MG63 (cell line): ENCODE measurements at regions not wholly inside any gene's neighbourhood (a gene's known extent, or its start where the extent isn't known, plus 50 kb on each side); places are given as distances from the start of the nearest gene placed in this dataset.
A peak's percentile ranks its signal among the peaks of the same experiment; 100 is the strongest.
"Not testable (repeated sequence)": the region's sequence is repeated elsewhere in the genome, so short reads cannot be mapped to it uniquely, and the experiment has no call there.

Experiments used
- DNase-seq: peaks from one replicate; pipeline ENCODE4 v3.0.0-alpha.2; 2020
- H3K27me3 ChIP-seq: fragments of 250-450 bp; sonication (Bioruptor Pico); 2 replicates; pipeline ENCODE4 v1.5.1; 2020; ENCODE audit warnings: mild to moderate bottlenecking, moderate library complexity
- H3K36me3 ChIP-seq: fragments of 250-450 bp; sonication (Bioruptor Pico); 2 replicates; pipeline ENCODE4 v1.5.1; 2020; ENCODE audit warnings: mild to moderate bottlenecking, moderate library complexity
- H3K4me3 ChIP-seq: fragments of 250-450 bp; sonication (Bioruptor Pico); 2 replicates; pipeline ENCODE4 v1.5.1; 2020; ENCODE audit warnings: mild to moderate bottlenecking, moderate library complexity
- H3K9me3 ChIP-seq: fragments of 250-450 bp; sonication (Bioruptor Pico); 2 replicates; pipeline ENCODE4 v1.5.1; 2020; ENCODE audit warnings: mild to moderate bottlenecking, moderate library complexity

GRCh38 chr5:143534761-143535154, 131.3 kb upstream of the NR3C1 start:
- Histone ChIP-seq H3K9me3 (peaks cover 19% of the 10 kb centered on the region), H3K36me3 (peaks cover 6% of the 10 kb centered on the region; the same call in 1 of the 2 replicates), H3K4me3 (no peak overlapping the region), H3K27me3 (no peaks in the 10 kb centered on the region)
- no peak for DNase-seq

GRCh38 chr5:143533978-143534760, 130.7 kb upstream of the NR3C1 start:
- DNase-seq = no peak
- peaks cover 6% of the 10 kb centered on the region; the same call in 1 of the 2 replicates for H3K36me3 ChIP-seq
- H3K4me3 ChIP-seq = no peak overlapping the region
- H3K27me3 ChIP-seq = no peaks in the 10 kb centered on the region
- H3K9me3 ChIP-seq = peaks cover 13% of the 10 kb centered on the region

- Histone ChIP-seq H3K36me3 (peaks cover 6% of the 10 kb centered on the region; the same call in 1 of the 2 replicates), H3K9me3 (peaks cover 8% of the 10 kb centered on the region), H3K4me3 (no peak overlapping the region), H3K27me3 (no peaks in the 10 kb centered on the region)
- no peak for DNase-seq
These were observed 130.0 kb upstream of the NR3C1 start for GRCh38 chr5:143533475-143533874.

GRCh38 chr5:143527808-143528207, 124.3 kb upstream of the NR3C1 start:
- H3K9me3 ChIP-seq = peaks cover 6% of the 10 kb centered on the region
- DNase-seq = no peak
- H3K36me3 ChIP-seq = no peaks in the 10 kb centered on the region
- no peak overlapping the region for H3K4me3 ChIP-seq
- H3K27me3 ChIP-seq = no peaks in the 10 kb centered on the region

GRCh38 chr5:143525176-143525575, 121.7 kb upstream of the NR3C1 start:
- DNase-seq = no peak
- no peaks in the 10 kb centered on the region for H3K9me3 ChIP-seq
- no peaks in the 10 kb centered on the region for H3K36me3 ChIP-seq
- no peak overlapping the region for H3K4me3 ChIP-seq
- no peaks in the 10 kb centered on the region for H3K27me3 ChIP-seq

GRCh38 chr5:143524338-143524945, 121.0 kb upstream of the NR3C1 start:
- Histone ChIP-seq H3K27me3 (no peaks in the 10 kb centered on the region), H3K9me3 (no peaks in the 10 kb centered on the region), H3K4me3 (no peak overlapping the region), H3K36me3 (no peaks in the 10 kb centered on the region)
- no peak for DNase-seq

- H3K4me3 ChIP-seq = no peak overlapping the region
- no peak for DNase-seq
- H3K36me3 ChIP-seq = no peaks in the 10 kb centered on the region
- H3K9me3 ChIP-seq = no peaks in the 10 kb centered on the region
- H3K27me3 ChIP-seq = no peaks in the 10 kb centered on the region
These were observed 118.4 kb upstream of the NR3C1 start for GRCh38 chr5:143521846-143522400.

- Histone ChIP-seq H3K36me3 (no peaks in the 10 kb centered on the region), H3K4me3 (no peak overlapping the region)
- DNase-seq = no peak
These were observed 117.7 kb upstream of the NR3C1 start for GRCh38 chr5:143521141-143521540.

GRCh38 chr5:143519215-143519614, 115.7 kb upstream of the NR3C1 start:
- DNase-seq, H3K4me3 ChIP-seq, H3K9me3 ChIP-seq, H3K27me3 ChIP-seq, H3K36me3 ChIP-seq: not testable (repeated sequence)

More at GRCh38 chr5:143521141-143521540, 117.7 kb upstream of the NR3C1 start:
- Histone ChIP-seq H3K9me3 (no peaks in the 10 kb centered on the region), H3K27me3 (no peaks in the 10 kb centered on the region)

- H3K4me3 ChIP-seq, H3K9me3 ChIP-seq, DNase-seq, H3K27me3 ChIP-seq, H3K36me3 ChIP-seq: not testable (repeated sequence)
These were observed 114.3 kb upstream of the NR3C1 start for GRCh38 chr5:143517824-143518223.

GRCh38 chr5:143516249-143516648, 112.8 kb upstream of the NR3C1 start:
- peak; percentile 42 for DNase-seq
- Histone ChIP-seq H3K27me3 (no peaks in the 10 kb centered on the region), H3K4me3 (no peak overlapping the region), H3K9me3 (no peaks in the 10 kb centered on the region; the same call in 1 of the 2 replicates), H3K36me3 (no peaks in the 10 kb centered on the region)

GRCh38 chr5:143515829-143516228, 112.3 kb upstream of the NR3C1 start:
- Histone ChIP-seq H3K27me3 (no peaks in the 10 kb centered on the region), H3K4me3 (no peak overlapping the region), H3K9me3 (no peaks in the 10 kb centered on the region; the same call in 1 of the 2 replicates), H3K36me3 (no peaks in the 10 kb centered on the region)
- peak; percentile 89 for DNase-seq

- H3K36me3 ChIP-seq = no peaks in the 10 kb centered on the region
- H3K4me3 ChIP-seq = no peak overlapping the region
- no peaks in the 10 kb centered on the region for H3K27me3 ChIP-seq
- H3K9me3 ChIP-seq = no peaks in the 10 kb centered on the region; the same call in 1 of the 2 replicates
- DNase-seq = peak; percentile 77
These were observed 111.3 kb upstream of the NR3C1 start for GRCh38 chr5:143514616-143515335.

- Histone ChIP-seq H3K36me3 (no peaks in the 10 kb centered on the region), H3K27me3 (no peaks in the 10 kb centered on the region), H3K9me3 (no peaks in the 10 kb centered on the region; the same call in 1 of the 2 replicates), H3K4me3 (no peak overlapping the region)
- no peak for DNase-seq
These were observed 110.2 kb upstream of the NR3C1 start for GRCh38 chr5:143513720-143514119.

GRCh38 chr5:143511736-143512135, 108.2 kb upstream of the NR3C1 start:
- Histone ChIP-seq H3K4me3 (no peak overlapping the region), H3K27me3 (no peaks in the 10 kb centered on the region), H3K36me3 (no peaks in the 10 kb centered on the region), H3K9me3 (no peaks in the 10 kb centered on the region; the same call in 1 of the 2 replicates)
- DNase-seq = no peak

GRCh38 chr5:143509758-143510221, 106.3 kb upstream of the NR3C1 start:
- no peak for DNase-seq
- Histone ChIP-seq H3K4me3 (no peak overlapping the region), H3K27me3 (no peaks in the 10 kb centered on the region), H3K9me3 (peaks cover 7% of the 10 kb centered on the region; the same call in 1 of the 2 replicates), H3K36me3 (no peaks in the 10 kb centered on the region)
